ENCODE measurements at regions not wholly inside any gene's neighbourhood (a gene's known extent, or its start where the extent isn't known, plus 50 kb on each side); places are given as distances from the start of the nearest gene placed in this dataset.

- 60% methylated on average over 1 of the region's 1 CpG for WGBS
- H3K4me1 ChIP-seq (ENCODE audit: insufficient read depth, low read length) = peaks cover 43% of the 10 kb centered on the region
Observed at GRCh38 chr7:96598421-96598820, 111.2 kb downstream of the SEM1 start.

GRCh38 chr7:96596120-96596826, 113.4 kb downstream of the SEM1 start:
- H3K27me3 ChIP-seq (ENCODE audit: insufficient read depth, low read length) = no peaks in the 10 kb centered on the region
- H3K9me3 ChIP-seq (ENCODE audit: insufficient read depth, low read depth, low read length) = no peaks in the 10 kb centered on the region
- no peak overlapping the region for H3K4me3 ChIP-seq (ENCODE audit: low read length)
- H3K36me3 ChIP-seq (ENCODE audit: insufficient read depth, low read length) = no peaks in the 10 kb centered on the region
- H3K27ac ChIP-seq (ENCODE audit: low read depth, low read length) = no peak overlapping the region
- H3K9ac ChIP-seq (ENCODE audit: low read depth, low read length) = no peak overlapping the region
- 75% methylated on average over 5 of the region's 6 CpGs for WGBS
- peaks cover 65% of the 10 kb centered on the region for H3K4me1 ChIP-seq (ENCODE audit: insufficient read depth, low read length)

More at GRCh38 chr7:96598421-96598820, 111.2 kb downstream of the SEM1 start:
- H3K9me3 ChIP-seq (ENCODE audit: insufficient read depth, low read depth, low read length) = no peaks in the 10 kb centered on the region
- H3K9ac ChIP-seq (ENCODE audit: low read depth, low read length) = no peak overlapping the region
- no peaks in the 10 kb centered on the region for H3K27me3 ChIP-seq (ENCODE audit: insufficient read depth, low read length)
- H3K4me3 ChIP-seq (ENCODE audit: low read length) = no peak overlapping the region
- no peaks in the 10 kb centered on the region for H3K36me3 ChIP-seq (ENCODE audit: insufficient read depth, low read length)
- no peak overlapping the region for H3K27ac ChIP-seq (ENCODE audit: low read depth, low read length)

GRCh38 chr7:96591900-96592676, 117.6 kb downstream of the SEM1 start:
- Histone ChIP-seq H3K36me3 (ENCODE audit: insufficient read depth, low read length) (no peaks in the 10 kb centered on the region), H3K9me3 (ENCODE audit: insufficient read depth, low read depth, low read length) (no peaks in the 10 kb centered on the region), H3K27ac (ENCODE audit: low read depth, low read length) (peak overlapping the region; percentile 93), H3K4me3 (ENCODE audit: low read length) (peak overlapping the region; percentile 39), H3K4me1 (ENCODE audit: insufficient read depth, low read length) (peaks cover 74% of the 10 kb centered on the region), H3K9ac (ENCODE audit: low read depth, low read length) (peak overlapping the region; percentile 52), H3K27me3 (ENCODE audit: insufficient read depth, low read length) (no peaks in the 10 kb centered on the region)
- 24% methylated on average over 13 of the region's 15 CpGs for WGBS

- Histone ChIP-seq H3K4me3 (ENCODE audit: low read length) (peak overlapping the region; percentile 39), H3K9ac (ENCODE audit: low read depth, low read length) (peak overlapping the region; percentile 52; the same call in 1 of the 2 replicates), H3K36me3 (ENCODE audit: insufficient read depth, low read length) (no peaks in the 10 kb centered on the region), H3K9me3 (ENCODE audit: insufficient read depth, low read depth, low read length) (0 out of 2 replicates have a peak, but pooled peaks cover 5% of the 10 kb centered on the region), H3K27me3 (ENCODE audit: insufficient read depth, low read length) (no peaks in the 10 kb centered on the region), H3K4me1 (ENCODE audit: insufficient read depth, low read length) (peaks cover 66% of the 10 kb centered on the region), H3K27ac (ENCODE audit: low read depth, low read length) (peak overlapping the region; percentile 93)
- WGBS = 15% methylated on average over 4 of the region's 4 CpGs
Observed at GRCh38 chr7:96591159-96591899, 118.3 kb downstream of the SEM1 start.

- H3K27ac ChIP-seq (ENCODE audit: low read depth, low read length) = no peak overlapping the region
- 0 out of 2 replicates have a peak, but pooled peaks cover 9% of the 10 kb centered on the region for H3K9me3 ChIP-seq (ENCODE audit: insufficient read depth, low read depth, low read length)
- no peaks in the 10 kb centered on the region for H3K36me3 ChIP-seq (ENCODE audit: insufficient read depth, low read length)
- WGBS = 88% methylated on average over 5 of the region's 5 CpGs
- H3K4me1 ChIP-seq (ENCODE audit: insufficient read depth, low read length) = peaks cover 54% of the 10 kb centered on the region
- no peak overlapping the region for H3K9ac ChIP-seq (ENCODE audit: low read depth, low read length)
- no peaks in the 10 kb centered on the region for H3K27me3 ChIP-seq (ENCODE audit: insufficient read depth, low read length)
- H3K4me3 ChIP-seq (ENCODE audit: low read length) = no peak overlapping the region
Observed at GRCh38 chr7:96589038-96589437, 120.6 kb downstream of the SEM1 start.

- H3K27me3 ChIP-seq (ENCODE audit: insufficient read depth, low read length) = no peaks in the 10 kb centered on the region
- no peak overlapping the region for H3K4me3 ChIP-seq (ENCODE audit: low read length)
- H3K9me3 ChIP-seq (ENCODE audit: insufficient read depth, low read depth, low read length) = no peaks in the 10 kb centered on the region
- H3K27ac ChIP-seq (ENCODE audit: low read depth, low read length) = no peak overlapping the region
- no peaks in the 10 kb centered on the region for H3K36me3 ChIP-seq (ENCODE audit: insufficient read depth, low read length)
- H3K9ac ChIP-seq (ENCODE audit: low read depth, low read length) = no peak overlapping the region
- no peaks in the 10 kb centered on the region for H3K4me1 ChIP-seq (ENCODE audit: insufficient read depth, low read length)
Observed at GRCh38 chr7:96579119-96579518, 130.5 kb downstream of the SEM1 start.

GRCh38 chr7:96578606-96579005, 131.0 kb downstream of the SEM1 start:
- Histone ChIP-seq H3K27me3 (ENCODE audit: insufficient read depth, low read length) (no peaks in the 10 kb centered on the region), H3K36me3 (ENCODE audit: insufficient read depth, low read length) (no peaks in the 10 kb centered on the region), H3K4me3 (ENCODE audit: low read length) (no peak overlapping the region), H3K27ac (ENCODE audit: low read depth, low read length) (no peak overlapping the region), H3K9ac (ENCODE audit: low read depth, low read length) (no peak overlapping the region), H3K4me1 (ENCODE audit: insufficient read depth, low read length) (no peaks in the 10 kb centered on the region), H3K9me3 (ENCODE audit: insufficient read depth, low read depth, low read length) (no peaks in the 10 kb centered on the region)

- H3K27me3 ChIP-seq (ENCODE audit: insufficient read depth, low read length) = no peaks in the 10 kb centered on the region
- H3K9me3 ChIP-seq (ENCODE audit: insufficient read depth, low read depth, low read length) = peaks cover under 1% of the 10 kb centered on the region; the same call in 1 of the 2 replicates
- H3K4me3 ChIP-seq (ENCODE audit: low read length) = no peak overlapping the region
- H3K36me3 ChIP-seq (ENCODE audit: insufficient read depth, low read length) = no peaks in the 10 kb centered on the region
- no peak overlapping the region for H3K27ac ChIP-seq (ENCODE audit: low read depth, low read length)
- H3K9ac ChIP-seq (ENCODE audit: low read depth, low read length) = no peak overlapping the region
- 93% methylated on average over 2 of the region's 3 CpGs for WGBS
- H3K4me1 ChIP-seq (ENCODE audit: insufficient read depth, low read length) = no peaks in the 10 kb centered on the region
Observed at GRCh38 chr7:96563409-96563808, 146.2 kb downstream of the SEM1 start.

- H3K4me3 ChIP-seq (ENCODE audit: low read length) = no peak overlapping the region
- H3K9me3 ChIP-seq (ENCODE audit: insufficient read depth, low read depth, low read length) = peaks cover 4% of the 10 kb centered on the region; the same call in 1 of the 2 replicates
- no peaks in the 10 kb centered on the region for H3K4me1 ChIP-seq (ENCODE audit: insufficient read depth, low read length)
- H3K27ac ChIP-seq (ENCODE audit: low read depth, low read length) = no peak overlapping the region
- no peaks in the 10 kb centered on the region for H3K27me3 ChIP-seq (ENCODE audit: insufficient read depth, low read length)
- H3K36me3 ChIP-seq (ENCODE audit: insufficient read depth, low read length) = no peaks in the 10 kb centered on the region
- no peak overlapping the region for H3K9ac ChIP-seq (ENCODE audit: low read depth, low read length)
Observed at GRCh38 chr7:96562966-96563365, 146.7 kb downstream of the SEM1 start.

GRCh38 chr7:96562458-96562857, 147.2 kb downstream of the SEM1 start:
- 100% methylated on average over 1 of the region's 4 CpGs for WGBS
- Histone ChIP-seq H3K4me3 (ENCODE audit: low read length) (no peak overlapping the region), H3K9ac (ENCODE audit: low read depth, low read length) (no peak overlapping the region)

GRCh38 chr7:96561892-96562291, 147.8 kb downstream of the SEM1 start:
- no CpG with 5 or more reads among the region's 1 CpG for WGBS
- H3K36me3 ChIP-seq (ENCODE audit: insufficient read depth, low read length) = no peaks in the 10 kb centered on the region
- peaks cover 4% of the 10 kb centered on the region; the same call in 1 of the 2 replicates for H3K9me3 ChIP-seq (ENCODE audit: insufficient read depth, low read depth, low read length)
- H3K9ac ChIP-seq (ENCODE audit: low read depth, low read length) = no peak overlapping the region
- no peak overlapping the region for H3K4me3 ChIP-seq (ENCODE audit: low read length)
- H3K27ac ChIP-seq (ENCODE audit: low read depth, low read length) = no peak overlapping the region
- no peaks in the 10 kb centered on the region for H3K4me1 ChIP-seq (ENCODE audit: insufficient read depth, low read length)
- H3K27me3 ChIP-seq (ENCODE audit: insufficient read depth, low read length) = no peaks in the 10 kb centered on the region

More at GRCh38 chr7:96562458-96562857, 147.2 kb downstream of the SEM1 start:
- no peak overlapping the region for H3K27ac ChIP-seq (ENCODE audit: low read depth, low read length)
- H3K36me3 ChIP-seq (ENCODE audit: insufficient read depth, low read length) = no peaks in the 10 kb centered on the region
- no peaks in the 10 kb centered on the region for H3K4me1 ChIP-seq (ENCODE audit: insufficient read depth, low read length)
- no peaks in the 10 kb centered on the region for H3K27me3 ChIP-seq (ENCODE audit: insufficient read depth, low read length)
- H3K9me3 ChIP-seq (ENCODE audit: insufficient read depth, low read depth, low read length) = peaks cover 4% of the 10 kb centered on the region; the same call in 1 of the 2 replicates
